ENCODE measurements at regions not wholly inside any gene's neighbourhood (a gene's known extent, or its start where the extent isn't known, plus 50 kb on each side); places are given as distances from the start of the nearest gene placed in this dataset.

DNA sequence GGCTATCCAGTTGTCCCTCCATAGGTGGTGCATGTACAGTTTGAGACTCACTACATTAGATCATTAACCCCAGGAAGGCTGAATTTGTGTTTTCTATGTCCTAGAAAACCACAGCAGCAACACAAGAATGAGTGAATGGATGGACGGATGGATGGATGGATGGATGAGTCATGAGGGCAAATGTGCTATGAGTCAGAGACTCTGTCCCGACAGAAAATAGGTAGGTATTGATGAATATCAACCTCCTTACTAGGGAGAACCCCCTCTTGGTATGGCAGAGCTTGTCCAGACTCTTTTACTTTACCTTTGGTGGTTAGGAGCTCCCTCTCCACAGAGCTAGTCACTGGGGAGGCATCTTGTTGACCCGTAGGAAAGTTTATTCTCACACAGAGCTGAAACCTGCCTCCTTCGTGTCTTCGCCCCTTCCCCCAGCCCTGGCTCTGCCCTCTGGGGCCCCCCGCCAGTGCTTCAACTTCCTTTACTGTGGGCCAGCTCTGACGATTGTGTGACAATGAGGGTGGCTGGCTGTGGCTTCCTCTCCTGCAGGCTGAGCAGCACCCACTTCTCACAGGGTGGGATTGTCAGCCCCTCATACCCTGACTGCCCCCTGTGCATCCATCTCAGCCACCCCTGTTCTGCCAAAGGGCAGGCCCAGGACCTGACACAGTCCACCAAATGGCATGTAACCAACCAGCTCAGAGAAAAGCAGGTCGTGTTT is 145.2 kb downstream of the FOXD2 start:
- Mint-ChIP-seq H3K9me3 (no peaks in the 10 kb centered on the region), H3K27me3 (ENCODE audit: low read depth) (peaks cover 20% of the 10 kb centered on the region), H3K4me3 (no peak overlapping the region), H3K4me1 (ENCODE audit: low read depth) (no peaks in the 10 kb centered on the region), H3K27ac (peak overlapping the region; percentile 48), H3K36me3 (ENCODE audit: low read depth) (no peaks in the 10 kb centered on the region)
- DNase-seq: no peak
- intact Hi-C loops (cut with micrococcal nuclease): no loop called here
- CTCF ChIA-PET: no interaction called here

GRCh38 chr1:47584249-47584648 is 146.4 kb downstream of the FOXD2 start:
- no peak overlapping the region for H3K27ac Mint-ChIP-seq
- no peaks in the 10 kb centered on the region for H3K9me3 Mint-ChIP-seq
- H3K36me3 Mint-ChIP-seq (ENCODE audit: low read depth): no peaks in the 10 kb centered on the region
- H3K4me3 Mint-ChIP-seq: no peak overlapping the region
- H3K27me3 Mint-ChIP-seq (ENCODE audit: low read depth): peaks cover 18% of the 10 kb centered on the region
- no peak for DNase-seq
- CTCF ChIA-PET: no interaction called here
- H3K4me1 Mint-ChIP-seq (ENCODE audit: low read depth): no peaks in the 10 kb centered on the region
- intact Hi-C loops (cut with micrococcal nuclease): no loop called here

DNA sequence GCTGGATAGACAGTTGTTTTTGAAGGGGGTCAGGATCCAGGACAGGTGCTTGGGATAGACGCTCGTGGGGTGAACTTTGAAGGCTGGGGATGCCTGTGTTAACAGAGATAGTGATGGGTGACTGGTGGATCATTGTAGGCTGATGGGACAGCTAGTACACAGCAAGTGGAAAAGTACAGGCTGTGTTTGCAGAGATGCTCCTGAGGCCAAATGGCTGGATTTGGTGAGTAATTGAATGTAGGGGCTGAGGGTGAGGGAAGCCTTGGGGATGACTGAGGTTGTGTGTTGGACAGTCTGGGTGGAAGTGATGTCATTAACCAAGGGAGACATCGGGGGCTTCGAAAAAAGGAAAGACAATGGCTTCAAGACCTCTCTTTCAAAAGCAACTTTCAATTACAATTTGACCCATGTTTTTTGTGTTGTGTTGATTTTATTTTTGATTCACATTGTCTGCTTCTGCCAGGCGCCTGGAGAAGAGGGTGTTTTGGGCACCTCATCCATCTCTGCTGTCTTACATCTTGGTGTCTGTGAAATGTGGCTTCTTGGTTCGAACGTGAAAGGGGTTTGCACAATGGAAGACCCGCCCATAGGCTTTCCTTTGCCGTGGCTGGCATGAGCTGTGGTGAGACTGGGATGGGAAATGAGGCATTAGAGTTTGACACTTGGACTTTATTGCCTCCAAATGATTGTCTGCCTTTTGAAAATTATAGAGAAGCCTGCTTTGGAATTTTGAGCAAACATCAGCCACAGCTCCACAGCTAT is 147.5 kb downstream of the FOXD2 start:
- Mint-ChIP-seq H3K4me1 (ENCODE audit: low read depth) (no peaks in the 10 kb centered on the region), H3K36me3 (ENCODE audit: low read depth) (no peaks in the 10 kb centered on the region), H3K4me3 (no peak overlapping the region), H3K27me3 (ENCODE audit: low read depth) (peaks cover 16% of the 10 kb centered on the region), H3K9me3 (no peaks in the 10 kb centered on the region), H3K27ac (no peak overlapping the region)
- DNase-seq: no peak
- intact Hi-C loops (cut with micrococcal nuclease): no loop called here
- CTCF ChIA-PET: no interaction called here

DNA sequence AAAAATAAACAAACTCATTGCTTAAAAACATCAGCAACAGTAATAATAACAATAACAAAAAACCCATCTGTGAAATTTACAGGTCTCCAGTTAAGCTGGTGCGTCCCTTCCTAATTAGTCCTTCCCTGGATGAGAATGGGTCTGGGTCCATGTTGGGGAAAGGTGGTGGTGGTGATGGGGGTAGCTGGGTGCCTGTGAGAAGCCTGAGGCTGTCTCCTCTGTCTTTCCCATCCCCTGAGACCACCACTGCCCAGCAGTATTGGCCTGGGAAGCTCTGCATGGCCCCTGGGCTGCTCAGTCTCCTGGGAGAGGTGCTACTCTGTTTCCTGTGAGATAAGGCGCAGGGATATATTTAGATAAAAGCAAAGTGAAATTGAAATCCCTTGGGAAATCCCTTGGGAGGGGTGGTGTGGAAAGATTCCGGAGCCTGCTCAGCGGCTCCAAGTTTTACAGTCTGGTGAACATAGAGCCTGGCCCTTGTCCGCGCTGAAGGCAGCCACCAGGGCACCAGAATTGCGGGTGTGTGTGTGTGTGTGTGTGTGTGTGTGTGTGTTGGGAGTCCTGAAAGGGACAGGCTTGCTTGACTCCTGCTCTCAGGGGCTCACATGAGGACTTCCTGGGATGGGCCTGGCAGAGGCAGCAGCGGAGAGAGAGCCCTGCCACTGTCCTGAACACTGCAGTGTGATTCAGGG is 150.2 kb downstream of the FOXD2 start:
- no peaks in the 10 kb centered on the region for H3K4me1 Mint-ChIP-seq (ENCODE audit: low read depth)
- peaks cover 22% of the 10 kb centered on the region for H3K27me3 Mint-ChIP-seq (ENCODE audit: low read depth)
- DNase-seq: no peak
- H3K4me3 Mint-ChIP-seq: no peak overlapping the region
- no peaks in the 10 kb centered on the region for H3K9me3 Mint-ChIP-seq
- CTCF ChIA-PET: no interaction called here
- intact Hi-C loops (cut with micrococcal nuclease): no loop called here
- H3K27ac Mint-ChIP-seq: no peak overlapping the region
- no peaks in the 10 kb centered on the region for H3K36me3 Mint-ChIP-seq (ENCODE audit: low read depth)

DNA sequence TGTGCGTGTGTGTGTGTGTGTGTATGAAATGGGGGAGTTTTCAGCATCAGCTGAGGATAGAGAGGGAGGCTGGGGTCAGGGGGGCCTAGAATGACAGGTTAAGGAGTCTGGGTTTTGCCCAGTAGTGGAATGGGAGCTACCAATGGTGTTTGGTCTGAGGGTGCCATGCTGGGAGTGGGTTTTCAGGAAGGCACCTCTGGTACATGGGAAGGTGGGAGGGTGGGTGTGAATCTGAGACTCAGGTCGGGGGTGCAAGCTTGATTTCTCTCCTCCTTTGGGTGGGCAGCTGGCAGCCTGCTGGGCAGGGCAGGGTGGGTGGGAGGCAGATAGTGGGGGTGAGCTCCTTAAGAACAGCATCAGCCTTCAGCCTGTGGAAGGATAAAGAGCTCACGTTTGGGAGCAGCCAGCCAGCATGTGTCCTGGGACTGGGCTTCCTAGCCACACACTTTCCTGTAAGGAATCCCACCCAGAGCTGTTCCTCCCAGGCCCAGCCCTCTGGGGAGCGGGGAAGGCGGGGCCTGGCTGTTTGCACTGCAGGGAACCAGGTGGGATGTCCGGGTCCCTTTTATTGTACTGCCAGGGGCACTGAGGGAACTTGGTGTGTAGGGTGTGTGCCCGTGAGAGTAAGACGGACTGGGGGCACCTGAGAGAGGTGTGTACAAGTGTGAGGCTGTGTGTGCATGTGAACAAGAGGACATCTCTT is 152.8 kb downstream of the FOXD2 start:
- Mint-ChIP-seq H3K9me3 (no peaks in the 10 kb centered on the region), H3K4me3 (no peak overlapping the region), H3K36me3 (ENCODE audit: low read depth) (no peaks in the 10 kb centered on the region), H3K27ac (no peak overlapping the region), H3K4me1 (ENCODE audit: low read depth) (no peaks in the 10 kb centered on the region), H3K27me3 (ENCODE audit: low read depth) (peaks cover 20% of the 10 kb centered on the region)
- no peak for DNase-seq
- intact Hi-C loops (cut with micrococcal nuclease): no loop called here
- CTCF ChIA-PET: no interaction called here

DNA sequence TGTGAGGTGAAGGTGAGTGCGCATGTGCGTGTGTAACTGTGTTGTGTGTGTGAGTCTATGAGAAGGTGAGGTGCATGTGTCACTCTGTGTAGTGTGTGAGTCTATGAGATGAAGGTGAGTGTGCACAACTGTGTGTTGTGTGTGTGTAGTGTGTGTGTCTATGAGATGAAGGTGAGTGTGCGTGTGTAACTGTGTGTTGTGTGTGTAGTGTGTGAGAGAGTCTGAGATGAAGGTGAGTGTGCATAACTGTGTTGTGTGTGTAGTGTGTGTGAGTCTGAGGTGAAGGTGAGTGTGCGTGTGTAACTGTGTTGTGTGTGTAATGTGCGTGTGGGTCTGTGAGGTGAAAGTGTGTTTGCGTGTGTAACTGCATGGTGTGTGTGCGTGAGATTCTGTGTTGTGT is 154.0 kb downstream of the FOXD2 start:
- H3K9me3 Mint-ChIP-seq: no peaks in the 10 kb centered on the region
- CTCF ChIA-PET: no interaction called here
- peaks cover 16% of the 10 kb centered on the region for H3K27me3 Mint-ChIP-seq (ENCODE audit: low read depth)
- no peak overlapping the region for H3K4me3 Mint-ChIP-seq
- no peak overlapping the region for H3K27ac Mint-ChIP-seq
- intact Hi-C loops (cut with micrococcal nuclease): no loop called here
- no peaks in the 10 kb centered on the region for H3K4me1 Mint-ChIP-seq (ENCODE audit: low read depth)
- no peaks in the 10 kb centered on the region for H3K36me3 Mint-ChIP-seq (ENCODE audit: low read depth)
- DNase-seq: no peak

- no peak for DNase-seq
- H3K4me3 Mint-ChIP-seq: no peak overlapping the region
- CTCF ChIA-PET: no interaction called here
- intact Hi-C loops (cut with micrococcal nuclease): no loop called here
- H3K9me3 Mint-ChIP-seq: no peaks in the 10 kb centered on the region
- H3K27ac Mint-ChIP-seq: no peak overlapping the region
- no peaks in the 10 kb centered on the region for H3K4me1 Mint-ChIP-seq (ENCODE audit: low read depth)
- H3K27me3 Mint-ChIP-seq (ENCODE audit: low read depth): peaks cover 14% of the 10 kb centered on the region
- H3K36me3 Mint-ChIP-seq (ENCODE audit: low read depth): no peaks in the 10 kb centered on the region
Measured at GRCh38 chr1:47592296-47593012, 154.6 kb downstream of the FOXD2 start.

- CTCF ChIA-PET: no interaction called here
- intact Hi-C loops (cut with micrococcal nuclease): no loop called here
- no peak overlapping the region for H3K4me3 Mint-ChIP-seq
- H3K4me1 Mint-ChIP-seq (ENCODE audit: low read depth): no peaks in the 10 kb centered on the region
- no peak overlapping the region for H3K27ac Mint-ChIP-seq
- H3K36me3 Mint-ChIP-seq (ENCODE audit: low read depth): no peaks in the 10 kb centered on the region
- no peak for DNase-seq
- H3K27me3 Mint-ChIP-seq (ENCODE audit: low read depth): peaks cover 17% of the 10 kb centered on the region
- no peaks in the 10 kb centered on the region for H3K9me3 Mint-ChIP-seq
Measured at GRCh38 chr1:47593013-47593568, 155.2 kb downstream of the FOXD2 start.

DNA sequence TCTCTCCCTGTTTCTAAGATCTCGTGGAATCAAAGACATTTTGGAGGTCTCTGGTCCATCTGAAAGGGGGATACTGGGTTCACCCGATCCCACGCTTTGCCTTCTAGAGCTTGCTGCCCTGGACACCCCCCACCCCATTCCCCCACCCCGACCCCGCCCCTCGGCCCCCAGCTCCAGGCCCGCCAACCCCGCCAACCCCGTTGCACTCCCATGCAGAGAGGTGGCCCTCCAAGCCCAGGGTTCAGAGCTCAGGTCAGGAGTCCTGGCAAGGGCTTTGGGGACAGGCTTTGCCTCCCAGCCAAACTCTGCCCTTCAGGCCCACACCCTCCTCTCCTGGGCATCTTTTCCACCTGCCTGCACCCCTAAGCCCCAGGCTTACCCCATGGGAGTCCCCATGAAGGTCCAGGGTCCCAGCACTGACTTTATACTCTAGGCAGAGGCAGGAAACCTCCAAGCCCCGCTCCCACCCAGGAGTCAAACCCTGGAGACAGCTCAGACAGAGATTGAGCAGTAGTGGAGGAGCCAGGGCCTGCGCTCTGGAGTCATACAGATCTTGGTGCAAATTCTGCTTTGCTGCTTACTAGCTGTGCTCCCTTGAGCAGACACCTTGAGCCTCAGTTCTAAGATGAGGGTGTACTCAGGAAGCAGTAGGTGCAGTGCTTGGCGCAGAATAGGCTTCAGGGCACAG is 155.9 kb downstream of the FOXD2 start:
- Mint-ChIP-seq H3K9me3 (no peaks in the 10 kb centered on the region), H3K4me3 (no peak overlapping the region), H3K4me1 (ENCODE audit: low read depth) (no peaks in the 10 kb centered on the region)

DNA sequence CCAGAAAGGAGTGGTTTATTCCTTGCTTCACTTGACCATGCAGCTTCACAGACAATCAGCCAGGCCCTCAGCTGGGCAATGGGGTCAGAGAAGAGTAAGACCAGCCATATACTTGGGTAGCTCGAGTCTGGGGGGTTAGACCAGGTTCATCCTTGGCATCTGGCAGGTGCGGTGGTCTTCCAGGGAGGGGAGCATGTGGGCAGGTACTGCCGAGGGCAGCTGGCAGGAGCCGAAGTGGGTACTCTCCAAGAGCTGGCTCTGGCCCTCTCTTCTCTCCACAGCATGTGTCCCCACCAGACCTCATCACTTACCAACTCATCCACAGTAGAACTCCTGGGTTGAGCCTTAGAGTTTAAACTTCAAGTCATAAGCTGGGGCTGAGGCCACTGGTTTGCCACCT is 156.8 kb downstream of the FOXD2 start:
- intact Hi-C loops (cut with micrococcal nuclease): no loop called here
- H3K4me3 Mint-ChIP-seq: no peak overlapping the region
- no peaks in the 10 kb centered on the region for H3K36me3 Mint-ChIP-seq (ENCODE audit: low read depth)
- peaks cover 23% of the 10 kb centered on the region for H3K27me3 Mint-ChIP-seq (ENCODE audit: low read depth)
- H3K4me1 Mint-ChIP-seq (ENCODE audit: low read depth): no peaks in the 10 kb centered on the region
- CTCF ChIA-PET: interaction anchor here (0.6 kb wide), 1 partner anchor 143 kb away, joined by 3 read pairs; no protein-coding TSS in a partner anchor
- DNase-seq: no peak
- H3K9me3 Mint-ChIP-seq: peaks cover 4% of the 10 kb centered on the region
- no peak overlapping the region for H3K27ac Mint-ChIP-seq

More for the DNA sequence above, 155.9 kb downstream of the FOXD2 start:
- CTCF ChIA-PET: no interaction called here
- DNase-seq: no peak
- H3K27ac Mint-ChIP-seq: no peak overlapping the region
- peaks cover 19% of the 10 kb centered on the region for H3K27me3 Mint-ChIP-seq (ENCODE audit: low read depth)
- no peaks in the 10 kb centered on the region for H3K36me3 Mint-ChIP-seq (ENCODE audit: low read depth)
- intact Hi-C loops (cut with micrococcal nuclease): no loop called here

DNA sequence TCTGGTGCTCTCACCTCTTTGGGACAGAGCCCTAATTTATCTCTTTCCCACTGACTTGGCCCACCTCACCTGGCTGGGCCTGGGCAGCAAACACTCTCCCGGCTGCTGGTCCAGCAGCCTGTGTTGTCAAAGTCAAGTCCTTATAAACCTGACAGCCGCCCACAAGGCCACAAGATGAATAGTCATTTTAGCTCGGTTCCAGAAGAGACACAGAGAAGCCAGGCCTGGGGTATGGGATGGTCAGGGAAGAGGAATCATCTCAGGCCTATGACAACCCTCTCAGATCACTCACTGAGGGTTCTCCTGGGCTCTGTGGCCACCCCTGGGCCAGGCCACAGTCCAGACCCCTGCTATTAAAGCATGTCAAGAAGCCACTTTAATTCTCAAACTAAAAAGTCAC is 158.5 kb downstream of the FOXD2 start:
- CTCF ChIA-PET: no interaction called here

More for the DNA sequence above, 158.5 kb downstream of the FOXD2 start:
- Mint-ChIP-seq H3K27me3 (ENCODE audit: low read depth) (peaks cover 26% of the 10 kb centered on the region), H3K4me3 (no peak overlapping the region), H3K27ac (no peak overlapping the region), H3K9me3 (peaks cover 7% of the 10 kb centered on the region), H3K4me1 (ENCODE audit: low read depth) (no peaks in the 10 kb centered on the region), H3K36me3 (ENCODE audit: low read depth) (no peaks in the 10 kb centered on the region)
- no peak for DNase-seq
- intact Hi-C loops (cut with micrococcal nuclease): no loop called here
